ENCODE measurements at regions not wholly inside any gene's neighbourhood (a gene's known extent, or its start where the extent isn't known, plus 50 kb on each side); places are given as distances from the start of the nearest gene placed in this dataset.

GRCh38 chr5:164941132-164941531, 1435.7 kb downstream of the MAT2B start:
- no peak for DNase-seq
- no peak overlapping the region for H2BK120ac ChIP-seq (ENCODE audit: insufficient read depth, low read length, poor library complexity)
- no peak overlapping the region for H3K14ac ChIP-seq (ENCODE audit: low read length)
- no CpG with 5 or more reads among the region's 4 CpGs for WGBS (ENCODE audit: extremely low coverage, insufficient coverage, insufficient read length)
- H2AFZ ChIP-seq (ENCODE audit: insufficient read depth, low read length, poor library complexity), result no peak overlapping the region
- H3K4ac ChIP-seq (ENCODE audit: low read depth, low read length), result no peak overlapping the region
- no peak overlapping the region for H2AK5ac ChIP-seq (ENCODE audit: low read length)
- no peak overlapping the region for H3K4me2 ChIP-seq (ENCODE audit: low read length)
- H3K9ac ChIP-seq (ENCODE audit: low read length), result no peak overlapping the region
- H4K8ac ChIP-seq (ENCODE audit: low read depth, low read length), result no peak overlapping the region
- no peak overlapping the region for H3K23ac ChIP-seq (ENCODE audit: low read length)
- H3K27me3 ChIP-seq (ENCODE audit: insufficient read depth, low read length), result no peaks in the 10 kb centered on the region
- H3K4me3 ChIP-seq (ENCODE audit: low read depth, low read length), result no peak overlapping the region
- no peaks in the 10 kb centered on the region for H3K79me1 ChIP-seq (ENCODE audit: low read length)
- no peak overlapping the region for H3K27ac ChIP-seq (ENCODE audit: low read depth, low read length)
- no peaks in the 10 kb centered on the region for H3K79me2 ChIP-seq (ENCODE audit: control insufficient read depth, insufficient read depth, low read length, poor library complexity)
- H2BK5ac ChIP-seq (ENCODE audit: low read depth, low read length, poor library complexity), result no peak overlapping the region
- no peak overlapping the region for H4K91ac ChIP-seq (ENCODE audit: low read depth, low read length)
- no peaks in the 10 kb centered on the region for H3K36me3 ChIP-seq (ENCODE audit: control insufficient read depth in 1 of 2, insufficient read depth in 2 of 2, low read length in 2 of 2)
- no peak overlapping the region for H4K12ac ChIP-seq (ENCODE audit: low read depth, low read length)
- no peak overlapping the region for H3K18ac ChIP-seq (ENCODE audit: low read length)
- H3K4me1 ChIP-seq (ENCODE audit: control insufficient read depth in 1 of 2, insufficient read depth in 2 of 2, low read length in 2 of 2), result no peaks in the 10 kb centered on the region
- H2BK12ac ChIP-seq (ENCODE audit: low read length), result no peak overlapping the region
- H3K9me3 ChIP-seq (ENCODE audit: insufficient read depth, low read depth, low read length), result no peaks in the 10 kb centered on the region

DNA sequence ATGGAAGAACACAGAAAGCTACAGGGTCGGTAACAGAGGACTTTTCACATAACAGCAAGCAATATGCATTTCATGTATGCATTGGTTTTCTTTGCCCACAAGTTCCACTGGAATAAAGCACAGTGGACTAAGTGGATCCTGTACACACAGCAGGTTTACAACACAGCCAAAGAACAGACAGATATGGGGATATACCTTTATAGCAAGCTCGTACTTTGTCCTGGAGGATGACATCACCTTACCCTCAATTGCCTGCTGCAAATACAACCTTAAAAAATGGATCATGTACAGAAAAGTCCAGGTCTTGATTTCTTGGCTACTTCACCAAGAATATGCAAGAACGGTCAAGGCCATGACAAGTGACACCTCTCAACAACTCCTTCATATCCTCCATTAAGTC, 1445.5 kb downstream of the MAT2B start:
- no peak overlapping the region for H4K91ac ChIP-seq (ENCODE audit: low read depth, low read length)
- H3K9ac ChIP-seq (ENCODE audit: low read length), result no peak overlapping the region
- no peak overlapping the region for H2AK5ac ChIP-seq (ENCODE audit: low read length)
- H3K79me1 ChIP-seq (ENCODE audit: low read length), result no peaks in the 10 kb centered on the region
- H3K27ac ChIP-seq (ENCODE audit: low read depth, low read length), result no peak overlapping the region
- H3K4me2 ChIP-seq (ENCODE audit: low read length), result no peak overlapping the region
- H2BK120ac ChIP-seq (ENCODE audit: insufficient read depth, low read length, poor library complexity), result no peak overlapping the region
- H2AFZ ChIP-seq (ENCODE audit: insufficient read depth, low read length, poor library complexity), result no peak overlapping the region
- H3K4me3 ChIP-seq (ENCODE audit: low read depth, low read length), result no peak overlapping the region
- H3K23ac ChIP-seq (ENCODE audit: low read length), result peak overlapping the region; percentile 97
- H4K8ac ChIP-seq (ENCODE audit: low read depth, low read length), result no peak overlapping the region
- H4K12ac ChIP-seq (ENCODE audit: low read depth, low read length), result no peak overlapping the region
- H3K36me3 ChIP-seq (ENCODE audit: control insufficient read depth in 1 of 2, insufficient read depth in 2 of 2, low read length in 2 of 2), result no peaks in the 10 kb centered on the region
- no peak for DNase-seq
- no peak overlapping the region for H3K18ac ChIP-seq (ENCODE audit: low read length)
- no peaks in the 10 kb centered on the region for H3K79me2 ChIP-seq (ENCODE audit: control insufficient read depth, insufficient read depth, low read length, poor library complexity)
- no peak overlapping the region for H2BK5ac ChIP-seq (ENCODE audit: low read depth, low read length, poor library complexity)
- no peaks in the 10 kb centered on the region for H3K9me3 ChIP-seq (ENCODE audit: insufficient read depth, low read depth, low read length)
- no CpG with 5 or more reads among the region's 3 CpGs for WGBS (ENCODE audit: extremely low coverage, insufficient coverage, insufficient read length)
- no peak overlapping the region for H3K4ac ChIP-seq (ENCODE audit: low read depth, low read length)
- H3K27me3 ChIP-seq (ENCODE audit: insufficient read depth, low read length), result no peaks in the 10 kb centered on the region
- H2BK12ac ChIP-seq (ENCODE audit: low read length), result no peak overlapping the region
- no peaks in the 10 kb centered on the region for H3K4me1 ChIP-seq (ENCODE audit: control insufficient read depth in 1 of 2, insufficient read depth in 2 of 2, low read length in 2 of 2)
- no peak overlapping the region for H3K14ac ChIP-seq (ENCODE audit: low read length)

DNA sequence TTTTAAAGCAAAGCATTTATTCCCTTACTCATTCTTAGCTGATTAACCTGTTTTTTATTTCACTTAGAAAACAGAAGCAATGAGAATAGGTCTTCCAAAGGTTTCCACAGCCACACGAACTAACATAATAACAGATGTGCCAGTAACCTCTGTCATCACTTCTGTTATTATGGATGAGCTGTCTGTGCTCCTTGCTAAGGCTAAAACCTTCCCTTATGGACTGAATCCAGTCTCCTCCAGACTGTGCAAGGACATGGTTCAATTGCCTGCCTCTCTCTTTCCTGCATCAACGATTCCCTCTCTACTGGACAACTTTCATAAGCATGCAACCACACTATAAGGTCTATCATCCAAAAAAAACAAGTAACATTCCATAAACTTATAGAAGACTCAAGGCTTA, 1446.2 kb downstream of the MAT2B start:
- Histone ChIP-seq H2BK120ac (ENCODE audit: insufficient read depth, low read length, poor library complexity) (no peak overlapping the region), H3K23ac (ENCODE audit: low read length) (no peak overlapping the region), H3K4me1 (ENCODE audit: control insufficient read depth in 1 of 2, insufficient read depth in 2 of 2, low read length in 2 of 2) (no peaks in the 10 kb centered on the region), H4K8ac (ENCODE audit: low read depth, low read length) (no peak overlapping the region), H3K79me1 (ENCODE audit: low read length) (no peaks in the 10 kb centered on the region), H3K4me2 (ENCODE audit: low read length) (no peak overlapping the region), H4K12ac (ENCODE audit: low read depth, low read length) (no peak overlapping the region), H3K79me2 (ENCODE audit: control insufficient read depth, insufficient read depth, low read length, poor library complexity) (no peaks in the 10 kb centered on the region), H3K4ac (ENCODE audit: low read depth, low read length) (no peak overlapping the region), H3K14ac (ENCODE audit: low read length) (no peak overlapping the region), H3K9ac (ENCODE audit: low read length) (no peak overlapping the region), H3K27ac (ENCODE audit: low read depth, low read length) (no peak overlapping the region), H2BK5ac (ENCODE audit: low read depth, low read length, poor library complexity) (no peak overlapping the region), H2BK12ac (ENCODE audit: low read length) (no peak overlapping the region), H3K36me3 (ENCODE audit: control insufficient read depth in 1 of 2, insufficient read depth in 2 of 2, low read length in 2 of 2) (no peaks in the 10 kb centered on the region), H2AFZ (ENCODE audit: insufficient read depth, low read length, poor library complexity) (no peak overlapping the region), H3K4me3 (ENCODE audit: low read depth, low read length) (no peak overlapping the region), H2AK5ac (ENCODE audit: low read length) (no peak overlapping the region), H3K18ac (ENCODE audit: low read length) (no peak overlapping the region), H3K9me3 (ENCODE audit: insufficient read depth, low read depth, low read length) (no peaks in the 10 kb centered on the region), H4K91ac (ENCODE audit: low read depth, low read length) (no peak overlapping the region), H3K27me3 (ENCODE audit: insufficient read depth, low read length) (no peaks in the 10 kb centered on the region)
- no CpG with 5 or more reads among the region's 2 CpGs for WGBS (ENCODE audit: extremely low coverage, insufficient coverage, insufficient read length)
- no peak for DNase-seq

DNA sequence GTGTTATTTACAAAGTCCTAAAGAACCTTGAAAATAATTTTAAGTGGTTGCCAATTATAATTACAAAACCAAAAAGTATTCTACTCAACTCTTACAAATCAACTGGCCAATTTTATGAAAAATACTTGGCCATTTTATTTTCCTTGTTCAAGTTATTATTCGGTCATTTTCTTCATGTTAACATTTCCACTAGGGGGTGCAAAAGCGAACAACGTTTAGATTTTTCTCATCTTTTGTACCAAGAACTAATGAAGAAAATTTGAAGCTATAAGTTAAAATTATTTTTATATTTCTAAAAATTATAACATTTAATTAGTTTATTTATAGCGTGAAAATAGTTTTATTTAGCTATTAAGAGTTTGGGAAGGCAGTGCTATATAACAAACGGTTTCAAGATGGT, 1453.3 kb downstream of the MAT2B start:
- no peak overlapping the region for H3K4ac ChIP-seq (ENCODE audit: low read depth, low read length)
- DNase-seq, result no peak
- H3K27ac ChIP-seq (ENCODE audit: low read depth, low read length), result no peak overlapping the region
- no CpG with 5 or more reads among the region's 5 CpGs for WGBS (ENCODE audit: extremely low coverage, insufficient coverage, insufficient read length)
- no peak overlapping the region for H3K23ac ChIP-seq (ENCODE audit: low read length)
- H3K9me3 ChIP-seq (ENCODE audit: insufficient read depth, low read depth, low read length), result no peaks in the 10 kb centered on the region
- no peak overlapping the region for H3K18ac ChIP-seq (ENCODE audit: low read length)
- H3K4me2 ChIP-seq (ENCODE audit: low read length), result no peak overlapping the region
- H2BK120ac ChIP-seq (ENCODE audit: insufficient read depth, low read length, poor library complexity), result no peak overlapping the region
- H3K4me3 ChIP-seq (ENCODE audit: low read depth, low read length), result no peak overlapping the region
- H2BK12ac ChIP-seq (ENCODE audit: low read length), result no peak overlapping the region
- H4K91ac ChIP-seq (ENCODE audit: low read depth, low read length), result no peak overlapping the region
- no peak overlapping the region for H2BK5ac ChIP-seq (ENCODE audit: low read depth, low read length, poor library complexity)
- H3K79me1 ChIP-seq (ENCODE audit: low read length), result no peaks in the 10 kb centered on the region
- H3K14ac ChIP-seq (ENCODE audit: low read length), result no peak overlapping the region
- H3K79me2 ChIP-seq (ENCODE audit: control insufficient read depth, insufficient read depth, low read length, poor library complexity), result no peaks in the 10 kb centered on the region
- no peak overlapping the region for H2AFZ ChIP-seq (ENCODE audit: insufficient read depth, low read length, poor library complexity)
- H3K36me3 ChIP-seq (ENCODE audit: control insufficient read depth in 1 of 2, insufficient read depth in 2 of 2, low read length in 2 of 2), result no peaks in the 10 kb centered on the region
- H3K4me1 ChIP-seq (ENCODE audit: control insufficient read depth in 1 of 2, insufficient read depth in 2 of 2, low read length in 2 of 2), result no peaks in the 10 kb centered on the region
- H2AK5ac ChIP-seq (ENCODE audit: low read length), result no peak overlapping the region
- H3K27me3 ChIP-seq (ENCODE audit: insufficient read depth, low read length), result no peaks in the 10 kb centered on the region
- H4K12ac ChIP-seq (ENCODE audit: low read depth, low read length), result no peak overlapping the region
- no peak overlapping the region for H4K8ac ChIP-seq (ENCODE audit: low read depth, low read length)
- no peak overlapping the region for H3K9ac ChIP-seq (ENCODE audit: low read length)

All from trophoblast cell (in vitro differentiated cells and primary cell).